ENCODE measurements at regions not wholly inside any gene's neighbourhood (a gene's known extent, or its start where the extent isn't known, plus 50 kb on each side); places are given as distances from the start of the nearest gene placed in this dataset.

DNA sequence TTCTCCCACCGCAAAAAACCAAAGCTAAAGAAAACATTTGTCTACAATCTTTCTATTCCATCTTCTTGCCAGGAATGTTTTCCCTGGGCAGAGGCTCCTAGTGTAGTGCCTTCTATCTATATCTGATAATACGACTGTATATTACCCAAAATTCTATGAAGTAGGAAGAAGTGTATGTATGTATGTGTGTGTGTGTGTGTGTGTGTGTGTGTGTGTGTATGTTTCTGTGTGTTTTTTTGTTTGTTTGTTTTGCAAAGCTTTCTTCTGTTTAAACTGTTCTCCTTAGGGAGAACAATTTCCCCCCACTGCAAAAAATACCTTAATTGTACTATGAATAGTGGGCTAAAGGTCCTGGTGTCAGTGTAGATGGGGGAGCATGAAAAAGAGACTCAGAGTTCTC lies 312.6 kb upstream of the CITED2 start:
- H3K36me3 ChIP-seq (ENCODE audit: control insufficient read depth in 1 of 2, insufficient read depth in 2 of 2, low read length in 2 of 2) = no peaks in the 10 kb centered on the region
- no peak overlapping the region for H3K27ac ChIP-seq (ENCODE audit: low read length)
- no peaks in the 10 kb centered on the region for H3K9me3 ChIP-seq (ENCODE audit: control insufficient read depth in 1 of 2, low read length in 2 of 2)
- no peak overlapping the region for H3K4me3 ChIP-seq (ENCODE audit: low read depth in 1 of 2, low read length in 2 of 2)
- no peaks in the 10 kb centered on the region for H3K4me1 ChIP-seq (ENCODE audit: control insufficient read depth in 1 of 2, insufficient read depth in 2 of 2, low read length in 2 of 2)
- no peaks in the 10 kb centered on the region for H3K27me3 ChIP-seq (ENCODE audit: low read depth, low read length)

DNA sequence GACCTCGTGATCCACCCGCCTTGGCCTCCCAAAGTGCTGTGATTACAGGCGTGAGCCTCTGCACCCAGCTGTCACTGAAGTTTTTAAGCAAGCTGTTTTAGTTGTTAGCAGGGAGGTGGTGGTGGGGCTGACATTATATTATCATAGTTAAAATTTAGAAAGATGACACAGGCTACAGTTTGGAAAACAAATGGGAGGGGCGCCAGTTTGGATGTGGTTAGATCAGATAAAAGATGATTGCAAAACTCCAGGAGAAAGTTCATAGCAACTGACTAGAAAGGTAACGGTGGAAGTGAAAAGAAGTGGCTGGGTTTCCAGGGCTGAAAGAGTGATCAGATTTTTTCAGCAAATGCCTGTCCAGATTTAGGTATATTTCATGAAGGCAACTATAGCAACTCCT lies 311.9 kb upstream of the CITED2 start:
- Histone ChIP-seq H3K27ac (ENCODE audit: low read length) (no peak overlapping the region), H3K27me3 (ENCODE audit: low read depth, low read length) (no peaks in the 10 kb centered on the region), H3K4me3 (ENCODE audit: low read depth in 1 of 2, low read length in 2 of 2) (no peak overlapping the region), H3K4me1 (ENCODE audit: control insufficient read depth in 1 of 2, insufficient read depth in 2 of 2, low read length in 2 of 2) (no peaks in the 10 kb centered on the region), H3K36me3 (ENCODE audit: control insufficient read depth in 1 of 2, insufficient read depth in 2 of 2, low read length in 2 of 2) (no peaks in the 10 kb centered on the region), H3K9me3 (ENCODE audit: control insufficient read depth in 1 of 2, low read length in 2 of 2) (no peaks in the 10 kb centered on the region)

DNA sequence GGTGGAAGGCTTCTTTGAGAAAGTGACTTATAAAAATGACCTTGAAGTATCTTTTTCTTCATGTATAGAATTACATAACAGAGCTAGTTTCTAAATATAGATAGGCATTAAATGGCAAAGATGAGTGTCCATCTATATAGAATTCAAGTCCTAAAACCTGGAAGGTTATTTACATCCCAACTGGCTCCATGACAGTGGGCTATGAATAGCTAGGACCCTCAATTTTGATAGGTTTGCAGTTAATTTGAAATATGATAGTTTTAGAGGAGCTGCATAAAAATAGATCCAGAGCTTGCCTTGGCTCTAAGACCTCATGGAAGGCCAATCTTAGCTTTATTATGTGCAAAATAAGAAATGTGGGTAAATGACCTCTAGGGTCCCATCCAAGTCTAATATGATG lies 310.6 kb upstream of the CITED2 start:
- H3K9me3 ChIP-seq (ENCODE audit: control insufficient read depth in 1 of 2, low read length in 2 of 2) = no peaks in the 10 kb centered on the region
- H3K36me3 ChIP-seq (ENCODE audit: control insufficient read depth in 1 of 2, insufficient read depth in 2 of 2, low read length in 2 of 2) = no peaks in the 10 kb centered on the region
- H3K27ac ChIP-seq (ENCODE audit: low read length) = no peak overlapping the region
- H3K27me3 ChIP-seq (ENCODE audit: low read depth, low read length) = no peaks in the 10 kb centered on the region
- H3K4me3 ChIP-seq (ENCODE audit: low read depth in 1 of 2, low read length in 2 of 2) = no peak overlapping the region
- H3K4me1 ChIP-seq (ENCODE audit: control insufficient read depth in 1 of 2, insufficient read depth in 2 of 2, low read length in 2 of 2) = no peaks in the 10 kb centered on the region

DNA sequence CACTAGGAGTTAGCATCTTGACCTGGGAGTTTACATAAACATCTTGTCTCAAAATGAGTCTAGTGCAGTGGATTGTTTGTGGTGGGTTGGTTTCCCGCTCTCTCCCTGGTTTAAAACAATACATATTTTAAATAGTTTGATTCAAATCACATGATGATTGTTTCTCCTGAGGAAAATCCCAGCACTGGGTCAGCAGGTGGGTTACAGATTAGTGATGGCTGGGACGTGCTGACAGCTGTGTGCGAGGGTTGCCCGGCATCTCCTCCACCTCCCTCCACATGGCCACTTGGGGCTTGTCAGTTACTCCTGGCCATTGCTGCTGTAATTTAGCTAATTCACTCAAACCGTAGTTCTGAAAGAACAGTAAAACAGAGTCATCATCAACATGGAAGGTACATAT lies 306.4 kb upstream of the CITED2 start:
- H3K36me3 ChIP-seq (ENCODE audit: control insufficient read depth in 1 of 2, insufficient read depth in 2 of 2, low read length in 2 of 2) = no peaks in the 10 kb centered on the region
- no peaks in the 10 kb centered on the region for H3K9me3 ChIP-seq (ENCODE audit: control insufficient read depth in 1 of 2, low read length in 2 of 2)
- no peak overlapping the region for H3K4me3 ChIP-seq (ENCODE audit: low read depth in 1 of 2, low read length in 2 of 2)
- no peak overlapping the region for H3K27ac ChIP-seq (ENCODE audit: low read length)
- peaks cover 0 to 6% of the 10 kb centered on the region in 2 donors for H3K4me1 ChIP-seq (ENCODE audit: control insufficient read depth in 1 of 2, insufficient read depth in 2 of 2, low read length in 2 of 2)
- H3K27me3 ChIP-seq (ENCODE audit: low read depth, low read length) = no peaks in the 10 kb centered on the region

DNA sequence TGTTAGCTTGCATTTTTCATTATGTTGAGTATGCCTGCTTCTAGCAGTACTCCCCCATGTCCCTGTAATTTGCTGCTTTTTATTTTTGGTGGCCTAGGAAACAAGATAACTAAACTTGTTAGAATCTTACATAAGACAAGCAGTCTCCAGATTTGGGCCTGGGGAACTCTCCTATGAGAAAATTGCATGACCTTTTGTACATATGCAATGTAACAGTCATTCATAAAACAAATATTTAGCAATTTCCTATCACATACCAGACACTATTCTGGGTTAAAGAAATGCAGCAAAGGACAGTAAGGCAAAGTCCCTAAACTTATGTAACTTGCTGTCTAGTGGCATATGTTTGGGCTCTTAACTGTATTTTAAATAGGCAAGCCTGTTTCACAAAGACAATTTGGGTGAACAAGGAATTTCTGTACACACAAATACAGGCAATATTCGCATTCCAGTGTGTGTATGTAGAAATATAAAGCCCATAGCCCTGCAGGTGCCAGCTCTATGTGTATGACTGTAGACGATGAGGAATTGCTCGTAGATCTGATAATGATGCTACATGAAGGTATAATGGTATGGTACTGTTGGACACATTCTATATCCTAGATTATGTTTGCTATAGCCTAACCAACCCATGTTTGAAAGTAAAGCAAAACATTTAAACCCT lies 305.2 kb upstream of the CITED2 start:
- H3K9me3 ChIP-seq (ENCODE audit: control insufficient read depth in 1 of 2, low read length in 2 of 2) = no peaks in the 10 kb centered on the region
- no peak overlapping the region for H3K4me3 ChIP-seq (ENCODE audit: low read depth in 1 of 2, low read length in 2 of 2)
- no peak overlapping the region for H3K27ac ChIP-seq (ENCODE audit: low read length)
- peaks cover 0 to 6% of the 10 kb centered on the region in 2 donors for H3K4me1 ChIP-seq (ENCODE audit: control insufficient read depth in 1 of 2, insufficient read depth in 2 of 2, low read length in 2 of 2)
- no peaks in the 10 kb centered on the region for H3K36me3 ChIP-seq (ENCODE audit: control insufficient read depth in 1 of 2, insufficient read depth in 2 of 2, low read length in 2 of 2)
- H3K27me3 ChIP-seq (ENCODE audit: low read depth, low read length) = no peaks in the 10 kb centered on the region

DNA sequence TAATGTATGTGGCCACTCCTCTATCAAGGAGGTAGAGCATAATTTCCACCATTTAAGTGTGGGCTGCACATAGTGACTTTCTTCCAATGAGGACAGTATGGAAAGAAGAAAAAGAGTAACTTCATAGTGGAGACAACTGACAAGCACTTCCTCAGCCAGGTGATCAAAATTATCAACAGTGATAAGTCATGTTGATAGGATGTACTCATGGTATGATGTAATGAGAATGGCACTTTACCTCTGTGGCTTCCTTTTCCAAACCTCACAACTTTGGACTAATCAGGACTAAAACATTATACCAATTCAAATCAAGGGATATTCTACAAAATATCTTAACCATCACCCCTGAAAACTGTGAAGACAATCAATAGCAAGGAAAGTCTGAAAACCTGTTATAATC lies 302.3 kb upstream of the CITED2 start:
- H3K9me3 ChIP-seq (ENCODE audit: control insufficient read depth in 1 of 2, low read length in 2 of 2) = no peaks in the 10 kb centered on the region
- H3K4me3 ChIP-seq (ENCODE audit: low read depth in 1 of 2, low read length in 2 of 2) = no peak overlapping the region
- no peaks in the 10 kb centered on the region for H3K36me3 ChIP-seq (ENCODE audit: control insufficient read depth in 1 of 2, insufficient read depth in 2 of 2, low read length in 2 of 2)
- no peaks in the 10 kb centered on the region for H3K27me3 ChIP-seq (ENCODE audit: low read depth, low read length)
- peaks cover 0 to 6% of the 10 kb centered on the region in 2 donors for H3K4me1 ChIP-seq (ENCODE audit: control insufficient read depth in 1 of 2, insufficient read depth in 2 of 2, low read length in 2 of 2)
- H3K27ac ChIP-seq (ENCODE audit: low read length) = no peak overlapping the region

DNA sequence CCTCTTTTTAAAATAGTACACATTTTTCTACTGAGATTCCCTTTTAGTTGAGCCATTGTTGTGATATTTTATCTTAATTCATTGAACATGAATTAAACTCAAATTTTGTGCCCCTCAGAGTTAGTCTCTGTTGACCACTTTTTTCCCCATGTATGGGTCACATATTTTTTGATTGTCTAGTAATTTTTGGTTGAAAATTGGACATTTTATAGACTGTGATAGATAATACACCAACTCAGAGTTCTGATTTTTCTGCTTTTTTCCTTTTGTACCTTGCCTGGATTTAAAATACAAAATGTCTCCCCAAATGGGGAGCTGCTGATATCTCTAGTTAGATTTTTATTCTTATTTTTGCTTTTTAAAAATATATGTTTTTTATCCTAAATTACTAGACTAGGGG lies 291.8 kb upstream of the CITED2 start:
- H3K9me3 ChIP-seq (ENCODE audit: control insufficient read depth in 1 of 2, low read length in 2 of 2) = peaks cover 0 to 3% of the 10 kb centered on the region in 2 donors
- H3K27ac ChIP-seq (ENCODE audit: low read length) = no peak overlapping the region
- H3K27me3 ChIP-seq (ENCODE audit: low read depth, low read length) = no peaks in the 10 kb centered on the region

DNA sequence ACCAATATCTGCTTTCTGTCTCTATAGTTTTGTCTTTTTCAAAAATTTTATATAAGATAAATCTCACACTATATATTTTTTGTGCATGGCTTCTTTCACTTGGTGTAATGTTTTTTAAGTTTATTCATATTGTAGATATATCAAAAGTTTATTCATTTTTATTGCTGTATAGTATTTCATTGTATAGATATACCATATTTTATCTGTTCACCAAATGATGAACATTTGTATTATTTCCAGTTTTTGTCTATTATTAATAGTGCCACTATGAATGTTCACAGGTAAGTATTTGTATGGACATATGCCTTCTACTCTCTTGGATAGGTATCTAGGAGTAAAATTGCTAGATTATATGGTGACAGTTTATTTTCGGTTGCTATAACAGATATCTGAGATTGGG lies 289.5 kb upstream of the CITED2 start:
- Histone ChIP-seq H3K9me3 (ENCODE audit: control insufficient read depth in 1 of 2, low read length in 2 of 2) (peaks cover 0 to 3% of the 10 kb centered on the region in 2 donors), H3K27me3 (ENCODE audit: low read depth, low read length) (no peaks in the 10 kb centered on the region), H3K4me1 (ENCODE audit: control insufficient read depth in 1 of 2, insufficient read depth in 2 of 2, low read length in 2 of 2) (no peaks in the 10 kb centered on the region), H3K36me3 (ENCODE audit: control insufficient read depth in 1 of 2, insufficient read depth in 2 of 2, low read length in 2 of 2) (no peaks in the 10 kb centered on the region), H3K27ac (ENCODE audit: low read length) (no peak overlapping the region), H3K4me3 (ENCODE audit: low read depth in 1 of 2, low read length in 2 of 2) (no peak overlapping the region)

More for the DNA sequence above, 291.8 kb upstream of the CITED2 start:
- Histone ChIP-seq H3K4me3 (ENCODE audit: low read depth in 1 of 2, low read length in 2 of 2) (no peak overlapping the region), H3K4me1 (ENCODE audit: control insufficient read depth in 1 of 2, insufficient read depth in 2 of 2, low read length in 2 of 2) (no peaks in the 10 kb centered on the region), H3K36me3 (ENCODE audit: control insufficient read depth in 1 of 2, insufficient read depth in 2 of 2, low read length in 2 of 2) (no peaks in the 10 kb centered on the region)

DNA sequence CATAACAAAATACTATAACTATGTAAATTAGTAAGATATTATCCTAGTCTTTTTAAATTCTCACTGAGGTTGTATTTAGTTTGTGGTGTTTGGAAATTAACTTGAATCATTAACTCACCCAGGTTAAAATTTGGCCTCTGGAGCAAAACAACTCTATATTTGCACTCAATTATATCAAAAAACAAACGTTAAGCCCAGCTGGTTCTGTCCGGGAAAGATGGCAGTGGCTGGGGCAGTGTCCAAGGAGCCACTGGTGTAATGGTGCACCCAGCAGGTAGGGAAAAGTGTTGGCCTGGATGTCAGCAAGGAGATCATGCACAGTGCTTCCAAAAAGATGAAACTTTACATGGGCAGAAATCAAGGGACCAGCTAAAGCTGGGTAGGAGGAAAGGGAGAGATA lies 285.3 kb upstream of the CITED2 start:
- Histone ChIP-seq H3K36me3 (ENCODE audit: control insufficient read depth in 1 of 2, insufficient read depth in 2 of 2, low read length in 2 of 2) (no peaks in the 10 kb centered on the region), H3K27ac (ENCODE audit: low read length) (no peak overlapping the region), H3K9me3 (ENCODE audit: control insufficient read depth in 1 of 2, low read length in 2 of 2) (peaks cover 0 to 3% of the 10 kb centered on the region in 2 donors), H3K27me3 (ENCODE audit: low read depth, low read length) (no peaks in the 10 kb centered on the region), H3K4me3 (ENCODE audit: low read depth in 1 of 2, low read length in 2 of 2) (no peak overlapping the region), H3K4me1 (ENCODE audit: control insufficient read depth in 1 of 2, insufficient read depth in 2 of 2, low read length in 2 of 2) (no peaks in the 10 kb centered on the region)

DNA sequence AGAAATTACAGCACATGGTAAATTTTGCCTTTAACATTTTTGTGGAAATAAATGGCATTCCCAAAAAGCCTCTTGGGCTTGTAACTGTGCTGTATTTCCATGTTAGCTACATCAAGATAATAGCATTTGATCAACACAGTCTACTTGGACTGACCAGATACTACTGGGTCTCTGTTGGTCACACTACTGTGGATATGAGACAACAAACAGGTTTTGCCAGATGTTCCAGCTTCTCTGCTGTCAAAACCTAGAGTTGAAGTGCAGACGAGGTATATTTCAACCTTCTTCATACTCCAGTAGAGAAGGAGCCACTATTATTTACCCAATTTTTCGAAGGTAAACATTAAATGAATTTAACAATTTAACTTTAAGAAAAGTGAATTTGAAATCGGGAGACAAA lies 284.7 kb upstream of the CITED2 start:
- Histone ChIP-seq H3K36me3 (ENCODE audit: control insufficient read depth in 1 of 2, insufficient read depth in 2 of 2, low read length in 2 of 2) (no peaks in the 10 kb centered on the region), H3K9me3 (ENCODE audit: control insufficient read depth in 1 of 2, low read length in 2 of 2) (peaks cover 0 to under 1% of the 10 kb centered on the region in 2 donors), H3K27ac (ENCODE audit: low read length) (no peak overlapping the region), H3K27me3 (ENCODE audit: low read depth, low read length) (no peaks in the 10 kb centered on the region), H3K4me1 (ENCODE audit: control insufficient read depth in 1 of 2, insufficient read depth in 2 of 2, low read length in 2 of 2) (no peaks in the 10 kb centered on the region), H3K4me3 (ENCODE audit: low read depth in 1 of 2, low read length in 2 of 2) (no peak overlapping the region)

DNA sequence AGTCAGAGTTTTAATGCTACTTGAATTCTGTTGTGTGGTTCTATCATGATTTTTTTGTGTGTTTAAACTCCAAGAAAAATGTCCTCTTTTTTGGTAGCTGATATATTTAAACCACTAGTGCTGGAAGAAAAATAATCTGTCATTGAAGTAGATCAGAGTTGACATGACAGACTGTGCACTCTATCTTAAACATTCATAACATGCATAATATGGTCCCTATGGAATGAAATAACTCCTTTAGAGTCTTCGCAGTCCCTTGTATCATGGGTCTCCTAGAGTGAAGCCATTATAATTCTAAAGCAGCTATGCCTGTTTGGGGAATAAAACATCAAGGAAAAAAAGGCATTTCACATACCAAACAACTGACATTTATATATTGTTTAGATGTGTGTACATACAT lies 282.7 kb upstream of the CITED2 start:
- Histone ChIP-seq H3K36me3 (ENCODE audit: control insufficient read depth in 1 of 2, insufficient read depth in 2 of 2, low read length in 2 of 2) (no peaks in the 10 kb centered on the region), H3K27me3 (ENCODE audit: low read depth, low read length) (no peaks in the 10 kb centered on the region), H3K4me3 (ENCODE audit: low read depth in 1 of 2, low read length in 2 of 2) (no peak overlapping the region), H3K27ac (ENCODE audit: low read length) (no peak overlapping the region), H3K4me1 (ENCODE audit: control insufficient read depth in 1 of 2, insufficient read depth in 2 of 2, low read length in 2 of 2) (no peaks in the 10 kb centered on the region), H3K9me3 (ENCODE audit: control insufficient read depth in 1 of 2, low read length in 2 of 2) (no peaks in the 10 kb centered on the region)
